Vagina (tissue), 2 donors: ENCODE measurements at regions not wholly inside any gene's neighbourhood (a gene's known extent, or its start where the extent isn't known, plus 50 kb on each side); places are given as distances from the start of the nearest gene placed in this dataset.

Source experiments
- DNase-seq, 2 donors: peaks; one replicate each; pipeline ENCODE4 v3.0.0-alpha.2; 2017; ENCODE audit errors: extremely low spot score in 2 of 2
- H3K27ac ChIP-seq: fragments of 200-600 bp; sonication (generic); one replicate; pipeline ENCODE4 v1.5.1; 2019
- H3K27me3 ChIP-seq: fragments of 200-600 bp; sonication (generic); one replicate; pipeline ENCODE4 v1.5.1; 2019
- H3K36me3 ChIP-seq, 2 donors: fragments of 200-600 bp; sonication (generic); one replicate each; pipeline ENCODE4 v1.5.1; 2017 to 2019
- H3K4me1 ChIP-seq: fragments of 200-600 bp; sonication (generic); one replicate; pipeline ENCODE4 v1.5.1; 2019
- H3K4me3 ChIP-seq, 2 donors: fragments of 200-600 bp; sonication (generic); 1 replicate in 1 of 2; 2 replicates in 1 of 2; pipeline ENCODE4 v1.5.1; 2016 to 2019
- H3K9me3 ChIP-seq: fragments of 200-600 bp; sonication (generic); one replicate; pipeline ENCODE4 v1.5.1; 2019
- CTCF ChIP-seq, 3 experiments: fragments of 450-650 bp in 2 of 3; fragments of 200-600 bp in 1 of 3; sonication (generic) in 1 of 3; IDR thresholded peaks; one replicate each; pipeline ENCODE4 v1.5.1; 2017 to 2019; ENCODE audit warnings: antibody characterized with exemption in 3 of 3, mild to moderate bottlenecking in 2 of 3, moderate library complexity in 2 of 3
- POLR2A ChIP-seq, 2 donors: fragments of 450-650 bp; IDR thresholded peaks; one replicate each; pipeline ENCODE4 v1.6.1; 2017; ENCODE audit warnings: antibody characterized with exemption in 2 of 2, mild to moderate bottlenecking in 2 of 2, moderate library complexity in 2 of 2
- POLR2AphosphoS5 ChIP-seq, 2 donors: sonication (generic); formaldehyde crosslinking; IDR thresholded peaks; one replicate each; pipeline ENCODE4 v1.9.0; 2017; ENCODE audit warnings: antibody characterized with exemption in 2 of 2, mild to moderate bottlenecking in 2 of 2, low read depth in 1 of 2; ENCODE audit not compliant: insufficient read depth in 1 of 2
- intact Hi-C: fragments of 100-400 bp; cut with DNase I; formaldehyde crosslinking; loops from one replicate; pipeline ENCODE4 v1.15.1; 2023

GRCh38 chr10:113476191-113476590 lies 76.7 kb upstream of the HABP2 start:
- Histone ChIP-seq H3K9me3 (peaks cover 6% of the 10 kb centered on the region), H3K27ac (no peak overlapping the region), H3K27me3 (no peaks in the 10 kb centered on the region), H3K4me3 (no peak overlapping the region), H3K36me3 (no peaks in the 10 kb centered on the region), H3K4me1 (peaks cover 20% of the 10 kb centered on the region)
- intact Hi-C loops: no loop called here
- TF ChIP-seq POLR2AphosphoS5 (IDR thresholded peaks at IDR 0.05; ENCODE audit: insufficient read depth in 1 of 2, low read depth in 1 of 2): no peak
- TF ChIP-seq CTCF (IDR thresholded peaks at IDR 0.05): no peak
- TF ChIP-seq POLR2A (IDR thresholded peaks at IDR 0.05): no peak
- DNase-seq: peak in 1 of 2 donors; percentile 83

- TF ChIP-seq POLR2A (IDR thresholded peaks at IDR 0.05) (no peak), CTCF (IDR thresholded peaks at IDR 0.05) (no peak), POLR2AphosphoS5 (IDR thresholded peaks at IDR 0.05; ENCODE audit: insufficient read depth in 1 of 2, low read depth in 1 of 2) (no peak)
- no peak overlapping the region for H3K4me3 ChIP-seq
- intact Hi-C loops: no loop called here
- peak in 1 of 2 donors; percentile 85 for DNase-seq
- peaks cover 6% of the 10 kb centered on the region for H3K9me3 ChIP-seq
- H3K36me3 ChIP-seq: no peaks in the 10 kb centered on the region
- no peak overlapping the region for H3K27ac ChIP-seq
- H3K4me1 ChIP-seq: peaks cover 20% of the 10 kb centered on the region
- H3K27me3 ChIP-seq: no peaks in the 10 kb centered on the region
These were observed 76.2 kb upstream of the HABP2 start for GRCh38 chr10:113476673-113477072.

GRCh38 chr10:113477451-113477850 lies 75.4 kb upstream of the HABP2 start:
- intact Hi-C loops: no loop called here
- Histone ChIP-seq H3K36me3 (no peaks in the 10 kb centered on the region), H3K4me1 (peaks cover 20% of the 10 kb centered on the region), H3K27me3 (no peaks in the 10 kb centered on the region), H3K27ac (no peak overlapping the region), H3K4me3 (no peak overlapping the region), H3K9me3 (peaks cover 6% of the 10 kb centered on the region)
- no peak for DNase-seq
- no peak for TF ChIP-seq CTCF (IDR thresholded peaks at IDR 0.05)
- no peak for TF ChIP-seq POLR2AphosphoS5 (IDR thresholded peaks at IDR 0.05; ENCODE audit: insufficient read depth in 1 of 2, low read depth in 1 of 2)
- no peak for TF ChIP-seq POLR2A (IDR thresholded peaks at IDR 0.05)

- no peak for DNase-seq
- H3K4me3 ChIP-seq: no peak overlapping the region
- no peaks in the 10 kb centered on the region for H3K27me3 ChIP-seq
- peaks cover 10% of the 10 kb centered on the region for H3K4me1 ChIP-seq
- TF ChIP-seq POLR2A (IDR thresholded peaks at IDR 0.05) (no peak), POLR2AphosphoS5 (IDR thresholded peaks at IDR 0.05; ENCODE audit: insufficient read depth in 1 of 2, low read depth in 1 of 2) (no peak), CTCF (IDR thresholded peaks at IDR 0.05) (no peak)
- no peak overlapping the region for H3K27ac ChIP-seq
- no peaks in the 10 kb centered on the region for H3K36me3 ChIP-seq
- H3K9me3 ChIP-seq: peaks cover 6% of the 10 kb centered on the region
- intact Hi-C loops: no loop called here
These were observed 73.3 kb upstream of the HABP2 start for GRCh38 chr10:113479346-113480080.

GRCh38 chr10:113480081-113480360 lies 72.8 kb upstream of the HABP2 start:
- peaks cover 6% of the 10 kb centered on the region for H3K9me3 ChIP-seq
- intact Hi-C loops: no loop called here
- H3K27ac ChIP-seq: no peak overlapping the region
- H3K36me3 ChIP-seq: no peaks in the 10 kb centered on the region
- TF ChIP-seq POLR2A (IDR thresholded peaks at IDR 0.05) (no peak), CTCF (IDR thresholded peaks at IDR 0.05) (no peak), POLR2AphosphoS5 (IDR thresholded peaks at IDR 0.05; ENCODE audit: insufficient read depth in 1 of 2, low read depth in 1 of 2) (no peak)
- DNase-seq: no peak
- peaks cover 10% of the 10 kb centered on the region for H3K4me1 ChIP-seq
- no peak overlapping the region for H3K4me3 ChIP-seq
- no peaks in the 10 kb centered on the region for H3K27me3 ChIP-seq
